Mesenchymal stem cell (in vitro differentiated cells and primary cell): ENCODE measurements at regions not wholly inside any gene's neighbourhood (a gene's known extent, or its start where the extent isn't known, plus 50 kb on each side); places are given as distances from the start of the nearest gene placed in this dataset.

Source experiments
- DNase-seq: peaks from one replicate; pipeline ENCODE4 v3.0.0-alpha.2; 2013
- H2AFZ ChIP-seq: one replicate; pipeline ENCODE4 v1.6.1; 2013; ENCODE audit warnings: low read depth, mild to moderate bottlenecking, control low read depth, inconsistent platforms, low read length, moderate library complexity
- H2AK5ac ChIP-seq: 2 replicates; pipeline ENCODE4 v1.6.1; 2013; ENCODE audit warnings: low read length, moderate library complexity, mild to moderate bottlenecking, inconsistent platforms; ENCODE audit not compliant: severe bottlenecking
- H2BK120ac ChIP-seq: one replicate; pipeline ENCODE4 v1.6.1; 2013; ENCODE audit warnings: low read depth, mild to moderate bottlenecking, inconsistent platforms, low read length, moderate library complexity
- H2BK12ac ChIP-seq, 2 experiments: one replicate each; pipeline ENCODE4 v1.6.1; 2013; ENCODE audit warnings: inconsistent platforms in 2 of 2, low read length in 2 of 2, mild to moderate bottlenecking in 2 of 2, moderate library complexity in 2 of 2, control low read depth in 1 of 2
- H2BK15ac ChIP-seq: one replicate; pipeline ENCODE4 v1.6.1; 2013; ENCODE audit warnings: mild to moderate bottlenecking, low read depth, inconsistent platforms; ENCODE audit not compliant: poor library complexity, severe bottlenecking
- H2BK5ac ChIP-seq: 2 replicates; pipeline ENCODE4 v1.6.1; 2013; ENCODE audit warnings: low read depth, mild to moderate bottlenecking, low read length, control low read depth, inconsistent platforms; ENCODE audit not compliant: poor library complexity, severe bottlenecking
- H3K14ac ChIP-seq, 2 experiments: one replicate each; pipeline ENCODE4 v1.6.1; 2013; ENCODE audit warnings: inconsistent platforms in 2 of 2, low read length in 2 of 2, control low read depth in 1 of 2, mild to moderate bottlenecking in 1 of 2, moderate library complexity in 1 of 2
- H3K18ac ChIP-seq, 2 experiments: one replicate each; pipeline ENCODE4 v1.6.1; 2013; ENCODE audit warnings: inconsistent platforms in 2 of 2, low read length in 2 of 2, control low read depth in 1 of 2, low read depth in 1 of 2, mild to moderate bottlenecking in 1 of 2
- H3K23ac ChIP-seq, 2 experiments: one replicate each; pipeline ENCODE4 v1.6.1; 2013; ENCODE audit warnings: inconsistent platforms in 2 of 2, low read length in 2 of 2, mild to moderate bottlenecking in 2 of 2, moderate library complexity in 2 of 2, control low read depth in 1 of 2
- H3K27ac ChIP-seq: 2 replicates; pipeline ENCODE4 v1.5.1; 2013; ENCODE audit warnings: mild to moderate bottlenecking, moderate library complexity, low read length, control low read depth, inconsistent platforms; ENCODE audit not compliant: poor library complexity, severe bottlenecking
- H3K27me3 ChIP-seq, 2 experiments: 2 replicates each; pipeline versions ENCODE4 v1.6.1 to v1.7.0; 2013; ENCODE audit warnings: low read length in 2 of 2, mild to moderate bottlenecking in 2 of 2, moderate library complexity in 2 of 2, control low read depth in 1 of 2, inconsistent platforms in 1 of 2; ENCODE audit not compliant: control insufficient read depth in 1 of 2, insufficient read depth in 1 of 2
- H3K36me3 ChIP-seq, 2 experiments: 2 replicates each; pipeline versions ENCODE4 v1.6.1 to v1.7.0; 2013; ENCODE audit warnings: low read length in 2 of 2, control low read depth in 1 of 2, inconsistent platforms in 1 of 2, low read depth in 1 of 2, mild to moderate bottlenecking in 1 of 2; ENCODE audit not compliant: insufficient read depth in 2 of 2, control insufficient read depth in 1 of 2
- H3K4ac ChIP-seq, 2 experiments: one replicate each; pipeline ENCODE4 v1.6.1; 2013; ENCODE audit warnings: inconsistent platforms in 2 of 2, low read length in 2 of 2, mild to moderate bottlenecking in 2 of 2, moderate library complexity in 2 of 2, control low read depth in 1 of 2, low read depth in 1 of 2
- H3K4me1 ChIP-seq: 2 replicates; pipeline ENCODE4 v1.6.1; 2013; ENCODE audit warnings: low read depth, low read length, control low read depth; ENCODE audit not compliant: control insufficient read depth, insufficient read depth
- H3K4me2 ChIP-seq: 2 replicates; pipeline ENCODE4 v1.6.1; 2013; ENCODE audit warnings: low read length, mild to moderate bottlenecking, inconsistent platforms; ENCODE audit not compliant: poor library complexity, severe bottlenecking
- H3K4me3 ChIP-seq, 2 experiments: 2 replicates each; pipeline versions ENCODE4 v1.5.1 to v1.7.0; 2013; ENCODE audit warnings: low read length in 2 of 2, mild to moderate bottlenecking in 2 of 2, control low read depth in 1 of 2, low read depth in 1 of 2; ENCODE audit not compliant: insufficient read depth in 1 of 2
- H3K79me1 ChIP-seq: replicated peaks from 2 replicates; pipeline ENCODE4 v1.6.1; 2013; ENCODE audit warnings: mild to moderate bottlenecking, control low read depth, low read length, inconsistent platforms; ENCODE audit not compliant: poor library complexity, severe bottlenecking
- H3K9ac ChIP-seq: 2 replicates; pipeline ENCODE4 v1.7.0; 2013; ENCODE audit warnings: mild to moderate bottlenecking, low read length, moderate library complexity
- H3K9me3 ChIP-seq: 2 replicates; pipeline ENCODE4 v1.7.0; 2013; ENCODE audit warnings: mild to moderate bottlenecking, low read length; ENCODE audit not compliant: control insufficient read depth
- H4K8ac ChIP-seq: one replicate; pipeline ENCODE4 v1.6.1; 2013; ENCODE audit warnings: inconsistent platforms, mild to moderate bottlenecking, low read length, moderate library complexity
- H4K91ac ChIP-seq: one replicate; pipeline ENCODE4 v1.6.1; 2013; ENCODE audit warnings: mild to moderate bottlenecking, low read length, inconsistent platforms
- WGBS: methylation state at CpG from one replicate; pipeline ENCODE4 v1.1.7; 2013; ENCODE audit warnings: mixed read lengths; 5-methylcytosine and 5-hydroxymethylcytosine counted together

- Histone ChIP-seq H3K23ac (no peak overlapping the region), H2AK5ac (no peak overlapping the region), H3K27ac (no peak overlapping the region), H4K8ac (no peak overlapping the region), H3K9ac (peak overlapping the region; percentile 28), H2AFZ (no peak overlapping the region), H3K79me1 (no peaks in the 10 kb centered on the region), H4K91ac (no peak overlapping the region), H3K36me3 (no peaks in the 10 kb centered on the region), H2BK12ac (no peak overlapping the region), H2BK15ac (no peak overlapping the region), H2BK5ac (no peak overlapping the region), H3K4me3 (peak overlapping the region; percentile 20 to 69), H3K4me2 (peak overlapping the region; percentile 65), H3K4me1 (peaks cover 14% of the 10 kb centered on the region), H3K14ac (no peak overlapping the region), H3K9me3 (no peaks in the 10 kb centered on the region), H2BK120ac (peak overlapping the region; percentile 66), H3K18ac (peak overlapping the region in 1 of 2 experiments; percentile 41), H3K27me3 (peaks cover 53 to 78% of the 10 kb centered on the region in 2 experiments), H3K4ac (no peak overlapping the region)
- peak; percentile 73 for DNase-seq
- 7% methylated on average over 30 of the region's 37 CpGs for whole genome bisulfite sequencing
These were observed 89.8 kb downstream of the RPS6KA4 start for GRCh38 chr11:64448599-64449380.

- peaks cover 48 to 75% of the 10 kb centered on the region in 2 experiments for H3K27me3 ChIP-seq
- H3K79me1 ChIP-seq, result no peaks in the 10 kb centered on the region
- H3K4me3 ChIP-seq, result peak overlapping the region; percentile 20 to 69
- no peak overlapping the region for H2BK120ac ChIP-seq
- H2AFZ ChIP-seq, result no peak overlapping the region
- H3K9ac ChIP-seq, result peak overlapping the region; percentile 22
- H2BK5ac ChIP-seq, result no peak overlapping the region
- H3K4me1 ChIP-seq, result peaks cover 14% of the 10 kb centered on the region
- H3K27ac ChIP-seq, result no peak overlapping the region
- peak; percentile 59 for DNase-seq
- H4K8ac ChIP-seq, result peak overlapping the region; percentile 45
- no peak overlapping the region for H2BK12ac ChIP-seq
- no peak overlapping the region for H3K18ac ChIP-seq
- no peak overlapping the region for H3K4ac ChIP-seq
- WGBS, result 30% methylated on average over 31 of the region's 31 CpGs
- H2AK5ac ChIP-seq, result no peak overlapping the region
- H4K91ac ChIP-seq, result no peak overlapping the region
- no peaks in the 10 kb centered on the region for H3K36me3 ChIP-seq
- no peak overlapping the region for H3K4me2 ChIP-seq
- H3K23ac ChIP-seq, result no peak overlapping the region
- H2BK15ac ChIP-seq, result no peak overlapping the region
- peak overlapping the region in 1 of 2 experiments; percentile 38 for H3K14ac ChIP-seq
- H3K9me3 ChIP-seq, result no peaks in the 10 kb centered on the region
These were observed 90.6 kb downstream of the RPS6KA4 start for GRCh38 chr11:64449381-64450167.

GRCh38 chr11:64450168-64450560, 91.2 kb downstream of the RPS6KA4 start:
- Histone ChIP-seq H3K79me1 (no peaks in the 10 kb centered on the region), H3K23ac (no peak overlapping the region), H2AFZ (no peak overlapping the region), H3K14ac (no peak overlapping the region), H4K91ac (no peak overlapping the region), H3K4me3 (no peak overlapping the region), H3K4ac (no peak overlapping the region), H3K36me3 (no peaks in the 10 kb centered on the region), H2BK12ac (no peak overlapping the region), H3K18ac (no peak overlapping the region), H2BK5ac (no peak overlapping the region), H4K8ac (no peak overlapping the region), H3K9me3 (no peaks in the 10 kb centered on the region), H3K9ac (no peak overlapping the region), H3K27ac (no peak overlapping the region), H3K4me1 (peaks cover 14% of the 10 kb centered on the region), H2AK5ac (no peak overlapping the region), H2BK15ac (no peak overlapping the region), H3K27me3 (peaks cover 47 to 75% of the 10 kb centered on the region in 2 experiments), H3K4me2 (no peak overlapping the region), H2BK120ac (no peak overlapping the region)
- WGBS, result 89% methylated on average over 2 of the region's 2 CpGs
- DNase-seq, result no peak

GRCh38 chr11:64451856-64452255, 92.9 kb downstream of the RPS6KA4 start:
- Histone ChIP-seq H3K9ac (no peak overlapping the region), H3K27me3 (peaks cover 42 to 73% of the 10 kb centered on the region in 2 experiments), H3K4me1 (peaks cover 14% of the 10 kb centered on the region), H3K9me3 (no peaks in the 10 kb centered on the region), H3K79me1 (no peaks in the 10 kb centered on the region), H2BK120ac (no peak overlapping the region), H2AK5ac (no peak overlapping the region), H4K91ac (no peak overlapping the region), H3K4me2 (no peak overlapping the region), H3K14ac (no peak overlapping the region), H3K36me3 (no peaks in the 10 kb centered on the region), H3K4me3 (no peak overlapping the region), H4K8ac (no peak overlapping the region), H2AFZ (no peak overlapping the region), H3K23ac (no peak overlapping the region), H2BK12ac (no peak overlapping the region), H2BK15ac (no peak overlapping the region), H3K18ac (no peak overlapping the region), H3K4ac (no peak overlapping the region), H2BK5ac (no peak overlapping the region), H3K27ac (no peak overlapping the region)
- 66% methylated on average over 7 of the region's 7 CpGs for WGBS
- DNase-seq, result no peak
